Endothelial cell (in vitro differentiated cells): ENCODE measurements at regions not wholly inside any gene's neighbourhood (a gene's known extent, or its start where the extent isn't known, plus 50 kb on each side); places are given as distances from the start of the nearest gene placed in this dataset.

Experiments used
- DNase-seq: peaks from one replicate; pipeline ENCODE4 v3.0.0; 2021; ENCODE audit warnings: low spot score
- H3K27ac Mint-ChIP-seq: one replicate; pipeline ENCODE4 v1.8.0; 2021; ENCODE audit warnings: mixed read lengths, inconsistent platforms; ENCODE audit not compliant: unreplicated experiment
- H3K27me3 Mint-ChIP-seq: one replicate; pipeline ENCODE4 v1.8.0; 2021; ENCODE audit warnings: mild to moderate bottlenecking, moderate library complexity, mixed read lengths, inconsistent platforms; ENCODE audit not compliant: unreplicated experiment
- H3K36me3 Mint-ChIP-seq: one replicate; pipeline ENCODE4 v1.8.0; 2021; ENCODE audit warnings: mild to moderate bottlenecking, low read depth, mixed read lengths, inconsistent platforms; ENCODE audit not compliant: unreplicated experiment
- H3K4me1 Mint-ChIP-seq: one replicate; pipeline ENCODE4 v1.8.0; 2021; ENCODE audit warnings: mild to moderate bottlenecking, mixed read lengths, inconsistent platforms; ENCODE audit not compliant: unreplicated experiment
- H3K4me3 Mint-ChIP-seq: one replicate; pipeline ENCODE4 v1.8.0; 2021; ENCODE audit warnings: mild to moderate bottlenecking, mixed read lengths, inconsistent platforms; ENCODE audit not compliant: unreplicated experiment
- H3K9me3 Mint-ChIP-seq: one replicate; pipeline ENCODE4 v1.8.0; 2021; ENCODE audit warnings: mixed read lengths, inconsistent platforms; ENCODE audit not compliant: unreplicated experiment
- CTCF ChIP-seq: fragments of 200-600 bp; sonication (generic); IDR thresholded peaks from one replicate; pipeline ENCODE4 v1.5.0; 2021; ENCODE audit warnings: antibody characterized with exemption; ENCODE audit not compliant: unreplicated experiment

GRCh38 chr9:117809751-117810150 lies 105.5 kb downstream of the TLR4 start:
- H3K4me3 Mint-ChIP-seq = no peak overlapping the region
- no peaks in the 10 kb centered on the region for H3K36me3 Mint-ChIP-seq
- H3K4me1 Mint-ChIP-seq = no peaks in the 10 kb centered on the region
- no peak for TF ChIP-seq CTCF
- no peak for DNase-seq
- H3K27me3 Mint-ChIP-seq = no peaks in the 10 kb centered on the region
- H3K27ac Mint-ChIP-seq = no peak overlapping the region
- H3K9me3 Mint-ChIP-seq = peaks cover under 1% of the 10 kb centered on the region

- Mint-ChIP-seq H3K27ac (no peak overlapping the region), H3K9me3 (peaks cover 3% of the 10 kb centered on the region), H3K27me3 (no peaks in the 10 kb centered on the region), H3K4me3 (no peak overlapping the region), H3K4me1 (no peaks in the 10 kb centered on the region), H3K36me3 (no peaks in the 10 kb centered on the region)
- TF ChIP-seq CTCF = no peak
- no peak for DNase-seq
Measured at GRCh38 chr9:117815315-117815714, 111.1 kb downstream of the TLR4 start.

- Mint-ChIP-seq H3K27me3 (no peaks in the 10 kb centered on the region), H3K4me1 (no peaks in the 10 kb centered on the region), H3K36me3 (no peaks in the 10 kb centered on the region), H3K4me3 (no peak overlapping the region), H3K27ac (no peak overlapping the region), H3K9me3 (peaks cover 3% of the 10 kb centered on the region)
- DNase-seq = no peak
- no peak for TF ChIP-seq CTCF
Measured at GRCh38 chr9:117815948-117816347, 111.7 kb downstream of the TLR4 start.

- TF ChIP-seq CTCF = no peak
- Mint-ChIP-seq H3K27ac (no peak overlapping the region), H3K9me3 (no peaks in the 10 kb centered on the region), H3K36me3 (no peaks in the 10 kb centered on the region), H3K27me3 (peaks cover 3% of the 10 kb centered on the region), H3K4me1 (no peaks in the 10 kb centered on the region), H3K4me3 (no peak overlapping the region)
- DNase-seq = no peak
Measured at GRCh38 chr9:117821954-117822353, 117.8 kb downstream of the TLR4 start.

- Mint-ChIP-seq H3K36me3 (no peaks in the 10 kb centered on the region), H3K9me3 (no peaks in the 10 kb centered on the region), H3K27ac (no peak overlapping the region), H3K27me3 (peaks cover 3% of the 10 kb centered on the region), H3K4me1 (no peaks in the 10 kb centered on the region), H3K4me3 (no peak overlapping the region)
- no peak for TF ChIP-seq CTCF
- no peak for DNase-seq
Measured at GRCh38 chr9:117823576-117823975, 119.4 kb downstream of the TLR4 start.
